Prostate gland (tissue), 2 donors: ENCODE measurements at regions not wholly inside any gene's neighbourhood (a gene's known extent, or its start where the extent isn't known, plus 50 kb on each side); places are given as distances from the start of the nearest gene placed in this dataset.

Experiments
- DNase-seq: peaks from one replicate; pipeline ENCODE4 v3.0.0-alpha.2; 2019; ENCODE audit warnings: low spot score
- H3K27ac ChIP-seq, 2 donors: fragments of 200-600 bp; sonication (generic); 2 replicates each; pipeline ENCODE4 v1.5.1; 2017 to 2019
- H3K27me3 ChIP-seq: fragments of 200-600 bp; sonication (generic); replicated peaks from 2 replicates; pipeline ENCODE4 v1.5.1; 2019; ENCODE audit not compliant: insufficient read depth
- H3K36me3 ChIP-seq, 2 donors: fragments of 200-600 bp; sonication (generic); 1 replicate in 1 of 2; 2 replicates in 1 of 2; pipeline versions ENCODE4 v1.5.1 to v1.8.1; 2017 to 2019
- H3K4me1 ChIP-seq: fragments of 200-600 bp; sonication (generic); replicated peaks from 2 replicates; pipeline ENCODE4 v1.5.1; 2019
- H3K4me3 ChIP-seq, 2 donors: fragments of 200-600 bp; sonication (generic); 2 replicates each; pipeline ENCODE4 v1.5.1; 2017 to 2019
- H3K9me3 ChIP-seq: fragments of 200-600 bp; sonication (generic); 2 replicates; pipeline ENCODE4 v1.5.1; 2017
- POLR2A ChIP-seq: fragments of 450-650 bp; IDR thresholded peaks from one replicate; pipeline ENCODE4 v1.6.1; 2016; ENCODE audit warnings: antibody characterized with exemption, mild to moderate bottlenecking
- POLR2AphosphoS5 ChIP-seq: sonication (generic); formaldehyde crosslinking; IDR thresholded peaks from one replicate; pipeline ENCODE4 v1.6.1; 2017; ENCODE audit warnings: antibody characterized with exemption
- WGBS: methylation state at CpG from one replicate; pipeline ENCODE4 v1.1.5; 2018; 5-methylcytosine and 5-hydroxymethylcytosine counted together
- intact Hi-C: fragments of 100-400 bp; cut with DNase I; formaldehyde crosslinking; loops from one replicate; pipeline ENCODE4 v1.14.2; 2022
- TF ChIP-seq, protein P1 (sequence below), 4 experiments: fragments of 200-600 bp in 2 of 4; fragments of 450-650 bp in 2 of 4; sonication (generic) in 2 of 4; IDR thresholded peaks; 1 replicate in 3 of 4; 2 replicates in 1 of 4; pipeline ENCODE4 v1.5.1; 2016 to 2019; ENCODE audit warnings: antibody characterized with exemption in 4 of 4, mild to moderate bottlenecking in 2 of 4, moderate library complexity in 2 of 4

DNA sequence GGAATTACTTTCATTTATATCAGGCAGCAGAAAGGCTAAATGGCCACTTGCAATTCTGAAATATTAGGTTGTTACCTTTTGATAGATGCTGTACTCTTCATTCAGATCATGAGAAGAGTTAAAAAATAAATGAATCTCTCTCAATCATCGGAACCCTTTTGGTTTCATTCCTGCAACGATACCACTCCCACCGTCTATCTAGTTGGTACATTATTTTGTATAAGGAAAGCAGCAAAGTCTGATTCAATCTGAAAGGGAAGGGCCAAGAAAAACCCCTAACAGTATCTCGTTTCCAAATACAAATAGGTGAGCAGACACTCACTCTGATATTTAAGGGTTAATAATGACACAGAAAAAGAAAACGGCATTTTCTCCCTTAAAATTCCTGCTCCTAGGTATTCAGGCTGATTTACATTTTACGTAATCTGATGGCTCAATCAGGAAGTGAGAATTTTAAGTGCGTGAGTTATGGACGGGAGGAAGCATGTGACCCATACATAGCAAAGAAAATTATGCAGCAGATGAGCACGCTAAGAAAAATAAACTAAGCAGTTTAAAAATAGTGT, 209.4 kb upstream of the KLF14 start:
- no peaks in the 10 kb centered on the region for H3K9me3 ChIP-seq
- DNase-seq, result no peak
- 7% methylated on average over 9 of the region's 9 CpGs for WGBS
- H3K27ac ChIP-seq, result peak overlapping the region; percentile 76 to 79
- TF ChIP-seq POLR2A (peak; percentile 21), POLR2AphosphoS5 (peak; percentile 75)
- TF ChIP-seq, protein P1, sequence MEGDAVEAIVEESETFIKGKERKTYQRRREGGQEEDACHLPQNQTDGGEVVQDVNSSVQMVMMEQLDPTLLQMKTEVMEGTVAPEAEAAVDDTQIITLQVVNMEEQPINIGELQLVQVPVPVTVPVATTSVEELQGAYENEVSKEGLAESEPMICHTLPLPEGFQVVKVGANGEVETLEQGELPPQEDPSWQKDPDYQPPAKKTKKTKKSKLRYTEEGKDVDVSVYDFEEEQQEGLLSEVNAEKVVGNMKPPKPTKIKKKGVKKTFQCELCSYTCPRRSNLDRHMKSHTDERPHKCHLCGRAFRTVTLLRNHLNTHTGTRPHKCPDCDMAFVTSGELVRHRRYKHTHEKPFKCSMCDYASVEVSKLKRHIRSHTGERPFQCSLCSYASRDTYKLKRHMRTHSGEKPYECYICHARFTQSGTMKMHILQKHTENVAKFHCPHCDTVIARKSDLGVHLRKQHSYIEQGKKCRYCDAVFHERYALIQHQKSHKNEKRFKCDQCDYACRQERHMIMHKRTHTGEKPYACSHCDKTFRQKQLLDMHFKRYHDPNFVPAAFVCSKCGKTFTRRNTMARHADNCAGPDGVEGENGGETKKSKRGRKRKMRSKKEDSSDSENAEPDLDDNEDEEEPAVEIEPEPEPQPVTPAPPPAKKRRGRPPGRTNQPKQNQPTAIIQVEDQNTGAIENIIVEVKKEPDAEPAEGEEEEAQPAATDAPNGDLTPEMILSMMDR (IDR thresholded peaks at IDR 0.05), result no peak
- peak overlapping the region; percentile 10 to 17 for H3K4me3 ChIP-seq
- intact Hi-C loops, result no loop called here
- peaks cover 7% of the 10 kb centered on the region for H3K4me1 ChIP-seq
- no peaks in the 10 kb centered on the region for H3K36me3 ChIP-seq
- H3K27me3 ChIP-seq, result no peaks in the 10 kb centered on the region

- H3K27me3 ChIP-seq, result no peaks in the 10 kb centered on the region
- TF ChIP-seq, protein P1 (IDR thresholded peaks at IDR 0.05), result peak in 1 of 4 experiments; percentile 4
- no peak for TF ChIP-seq POLR2AphosphoS5
- WGBS, result 29% methylated on average over 3 of the region's 3 CpGs
- H3K4me1 ChIP-seq, result peaks cover 7% of the 10 kb centered on the region
- peak overlapping the region; percentile 76 to 79 for H3K27ac ChIP-seq
- peak overlapping the region in 1 of 2 donors; percentile 17 for H3K4me3 ChIP-seq
- no peaks in the 10 kb centered on the region for H3K36me3 ChIP-seq
- no peaks in the 10 kb centered on the region for H3K9me3 ChIP-seq
- intact Hi-C loops, result no loop called here
- no peak for DNase-seq
Measured at GRCh38 chr7:130943981-130944380, 210.0 kb upstream of the KLF14 start.

- 61% methylated on average over 1 of the region's 1 CpG for WGBS
- Histone ChIP-seq H3K4me1 (peaks cover 7% of the 10 kb centered on the region), H3K4me3 (no peak overlapping the region), H3K9me3 (no peaks in the 10 kb centered on the region), H3K27ac (peak overlapping the region in 1 of 2 donors; percentile 16), H3K27me3 (no peaks in the 10 kb centered on the region), H3K36me3 (no peaks in the 10 kb centered on the region)
- intact Hi-C loops, result no loop called here
- TF ChIP-seq, protein P1 (IDR thresholded peaks at IDR 0.05), result no peak
- TF ChIP-seq POLR2A (no peak), POLR2AphosphoS5 (no peak)
- no peak for DNase-seq
Measured at GRCh38 chr7:130944997-130945396, 211.0 kb upstream of the KLF14 start.

DNA sequence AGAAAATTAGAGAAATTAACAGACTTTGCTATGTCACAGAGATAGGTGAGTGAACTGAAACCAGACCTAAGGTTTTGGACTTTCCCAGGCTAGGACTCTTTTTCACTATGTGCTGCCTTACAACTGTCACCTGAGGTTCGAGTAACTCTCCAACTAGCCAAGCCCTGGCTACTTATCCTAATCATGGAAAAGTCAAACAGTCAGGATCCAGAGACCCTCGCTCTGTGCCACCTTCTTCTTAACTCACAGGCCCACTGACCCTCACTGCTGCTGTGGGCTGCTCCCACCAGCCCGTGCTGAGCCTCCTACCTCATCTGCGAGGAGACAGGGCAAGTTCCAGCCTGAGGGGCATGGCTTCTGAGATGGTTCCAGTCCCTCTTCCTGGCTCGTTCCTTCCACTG, 211.4 kb upstream of the KLF14 start:
- TF ChIP-seq POLR2AphosphoS5 (no peak), POLR2A (no peak)
- TF ChIP-seq, protein P1 (IDR thresholded peaks at IDR 0.05), result no peak
- Histone ChIP-seq H3K4me3 (no peak overlapping the region), H3K27ac (peak overlapping the region; percentile 16 to 24), H3K27me3 (no peaks in the 10 kb centered on the region), H3K9me3 (no peaks in the 10 kb centered on the region), H3K4me1 (peaks cover 7% of the 10 kb centered on the region), H3K36me3 (no peaks in the 10 kb centered on the region)
- 77% methylated on average over 5 of the region's 5 CpGs for WGBS
- no peak for DNase-seq
- intact Hi-C loops, result no loop called here

GRCh38 chr7:130946114-130946513, 212.1 kb upstream of the KLF14 start:
- intact Hi-C loops, result no loop called here
- no peak for DNase-seq
- 82% methylated on average over 1 of the region's 1 CpG for WGBS
- Histone ChIP-seq H3K9me3 (no peaks in the 10 kb centered on the region), H3K36me3 (no peaks in the 10 kb centered on the region), H3K4me3 (no peak overlapping the region), H3K27me3 (no peaks in the 10 kb centered on the region), H3K27ac (no peak overlapping the region), H3K4me1 (peaks cover 7% of the 10 kb centered on the region)
- TF ChIP-seq, protein P1 (IDR thresholded peaks at IDR 0.05), result no peak
